Gastroesophageal sphincter (tissue), 4 donors: ENCODE measurements at regions not wholly inside any gene's neighbourhood (a gene's known extent, or its start where the extent isn't known, plus 50 kb on each side); places are given as distances from the start of the nearest gene placed in this dataset.

ENCODE experiments used
- ATAC-seq: fragments of 150-250 bp; one replicate; pipeline ENCODE4 v1.9.1; 2016; ENCODE audit warnings: mild to moderate bottlenecking, moderate library complexity
- H3K27ac ChIP-seq, 4 donors: fragments of 200-600 bp; sonication (generic) in 3 of 4; 1 replicate in 3 of 4; 2 replicates in 1 of 4; pipeline ENCODE4 v1.5.1; 2016 to 2019
- H3K27me3 ChIP-seq: fragments of 200-600 bp; sonication (generic); one replicate; pipeline ENCODE4 v1.5.1; 2019
- H3K36me3 ChIP-seq, 2 donors: fragments of 200-600 bp; sonication (generic); one replicate each; pipeline ENCODE4 v1.5.1; 2019; ENCODE audit warnings: control low read depth in 1 of 2
- H3K4me1 ChIP-seq, 3 donors: fragments of 200-600 bp; sonication (generic); 1 replicate in 2 of 3; 2 replicates in 1 of 3; pipeline ENCODE4 v1.5.1; 2016 to 2019; ENCODE audit warnings: control low read depth in 2 of 3
- H3K4me3 ChIP-seq, 2 donors: fragments of 200-600 bp; sonication (generic); one replicate each; pipeline ENCODE4 v1.5.1; 2019; ENCODE audit warnings: mild to moderate bottlenecking in 1 of 2, moderate library complexity in 1 of 2
- H3K9me3 ChIP-seq, 3 donors: fragments of 200-600 bp; sonication (generic); one replicate each; pipeline ENCODE4 v1.5.1; 2017 to 2019; ENCODE audit warnings: control low read depth in 2 of 3
- CTCF ChIP-seq, 4 experiments: fragments of 200-600 bp in 2 of 4; fragments of 450-650 bp in 2 of 4; sonication (generic) in 1 of 4; IDR thresholded peaks; one replicate each; pipeline ENCODE4 v1.5.1; 2017 to 2019; ENCODE audit warnings: antibody characterized with exemption in 4 of 4, mild to moderate bottlenecking in 2 of 4, moderate library complexity in 2 of 4
- EP300 ChIP-seq: sonication (generic); formaldehyde crosslinking; IDR thresholded peaks from one replicate; pipeline ENCODE4 v1.6.1; 2017; ENCODE audit warnings: antibody characterized with exemption, mild to moderate bottlenecking
- POLR2A ChIP-seq, 2 donors: fragments of 450-650 bp; IDR thresholded peaks; one replicate each; pipeline ENCODE4 v1.6.1; 2017; ENCODE audit warnings: antibody characterized with exemption in 2 of 2, mild to moderate bottlenecking in 2 of 2, moderate library complexity in 1 of 2
- POLR2AphosphoS5 ChIP-seq: sonication (generic); formaldehyde crosslinking; IDR thresholded peaks from one replicate; pipeline ENCODE4 v1.6.1; 2017; ENCODE audit warnings: antibody characterized with exemption
- WGBS, 2 donors: methylation state at CpG; one replicate each; pipeline ENCODE4 v1.1.5; 2018; ENCODE audit warnings: low coverage in 1 of 2; 5-methylcytosine and 5-hydroxymethylcytosine counted together

GRCh38 chr16:86901483-86901882, 323.1 kb downstream of the FOXL1 start:
- no peak for ATAC-seq
- no peak for TF ChIP-seq CTCF (IDR thresholded peaks at IDR 0.05)
- no peak for TF ChIP-seq POLR2AphosphoS5
- TF ChIP-seq POLR2A (IDR thresholded peaks at IDR 0.05) = no peak
- no peak for TF ChIP-seq EP300
- no peaks in the 10 kb centered on the region for H3K36me3 ChIP-seq
- no peak overlapping the region for H3K4me3 ChIP-seq
- no peaks in the 10 kb centered on the region for H3K9me3 ChIP-seq
- WGBS, 2 donors = 79% methylated on average over 5 of the region's 6 CpGs; no CpG with 5 or more reads in 1 of the 2 donors
- H3K27ac ChIP-seq = no peak overlapping the region
- no peaks in the 10 kb centered on the region for H3K4me1 ChIP-seq
- peaks cover 30% of the 10 kb centered on the region for H3K27me3 ChIP-seq

- Histone ChIP-seq H3K4me1 (no peaks in the 10 kb centered on the region), H3K27me3 (peaks cover 37% of the 10 kb centered on the region), H3K27ac (no peak overlapping the region), H3K4me3 (no peak overlapping the region), H3K36me3 (no peaks in the 10 kb centered on the region), H3K9me3 (no peaks in the 10 kb centered on the region)
- TF ChIP-seq EP300 (no peak), POLR2A (IDR thresholded peaks at IDR 0.05) (no peak), CTCF (IDR thresholded peaks at IDR 0.05) (no peak), POLR2AphosphoS5 (no peak)
- ATAC-seq = no peak
- WGBS, 2 donors = 76 to 77% methylated on average over 4 of the region's 4 CpGs
Observed at GRCh38 chr16:86902656-86903001, 324.3 kb downstream of the FOXL1 start.

GRCh38 chr16:86903068-86903467, 324.7 kb downstream of the FOXL1 start:
- H3K27me3 ChIP-seq = peaks cover 42% of the 10 kb centered on the region
- no peaks in the 10 kb centered on the region for H3K9me3 ChIP-seq
- no peak overlapping the region for H3K27ac ChIP-seq
- TF ChIP-seq EP300 = no peak
- no peaks in the 10 kb centered on the region for H3K4me1 ChIP-seq
- no peaks in the 10 kb centered on the region for H3K36me3 ChIP-seq
- WGBS, 2 donors = 70 to 92% methylated on average over 1 of the region's 1 CpG
- no peak for ATAC-seq
- H3K4me3 ChIP-seq = no peak overlapping the region

GRCh38 chr16:86905302-86905701, 327.0 kb downstream of the FOXL1 start:
- no peaks in the 10 kb centered on the region for H3K4me1 ChIP-seq
- peaks cover 46% of the 10 kb centered on the region for H3K27me3 ChIP-seq
- 80% methylated on average over 4 to 5 of the region's 9 CpGs for WGBS, 2 donors
- H3K27ac ChIP-seq = no peak overlapping the region
- H3K36me3 ChIP-seq = no peaks in the 10 kb centered on the region
- H3K4me3 ChIP-seq = no peak overlapping the region
- TF ChIP-seq POLR2AphosphoS5 (no peak), POLR2A (IDR thresholded peaks at IDR 0.05) (no peak), EP300 (no peak), CTCF (IDR thresholded peaks at IDR 0.05) (no peak)
- ATAC-seq = no peak
- no peaks in the 10 kb centered on the region for H3K9me3 ChIP-seq

GRCh38 chr16:86906623-86907022, 328.3 kb downstream of the FOXL1 start:
- no peak for ATAC-seq
- Histone ChIP-seq H3K4me1 (no peaks in the 10 kb centered on the region), H3K36me3 (no peaks in the 10 kb centered on the region), H3K9me3 (no peaks in the 10 kb centered on the region), H3K27me3 (peaks cover 46% of the 10 kb centered on the region), H3K27ac (no peak overlapping the region), H3K4me3 (no peak overlapping the region)
- WGBS, 2 donors = 52 to 57% methylated on average over 8 to 11 of the region's 14 CpGs
- TF ChIP-seq POLR2AphosphoS5 (no peak), CTCF (IDR thresholded peaks at IDR 0.05) (no peak), EP300 (no peak)
